DMS153 treated with DMSO at 0.1 percent for 48 hours (cell line): ENCODE measurements at regions not wholly inside any gene's neighbourhood (a gene's known extent, or its start where the extent isn't known, plus 50 kb on each side); places are given as distances from the start of the nearest gene placed in this dataset.

ENCODE experiments used
- DNase-seq: peaks from one replicate; lab custom pipeline; 2025; ENCODE audit not compliant: unreplicated experiment; lab: John Stamatoyannopoulos, UW

- no peak for DNase-seq
These were observed 81.6 kb downstream of the SLC5A7 start for GRCh38 chr2:108067820-108068405.

DNA sequence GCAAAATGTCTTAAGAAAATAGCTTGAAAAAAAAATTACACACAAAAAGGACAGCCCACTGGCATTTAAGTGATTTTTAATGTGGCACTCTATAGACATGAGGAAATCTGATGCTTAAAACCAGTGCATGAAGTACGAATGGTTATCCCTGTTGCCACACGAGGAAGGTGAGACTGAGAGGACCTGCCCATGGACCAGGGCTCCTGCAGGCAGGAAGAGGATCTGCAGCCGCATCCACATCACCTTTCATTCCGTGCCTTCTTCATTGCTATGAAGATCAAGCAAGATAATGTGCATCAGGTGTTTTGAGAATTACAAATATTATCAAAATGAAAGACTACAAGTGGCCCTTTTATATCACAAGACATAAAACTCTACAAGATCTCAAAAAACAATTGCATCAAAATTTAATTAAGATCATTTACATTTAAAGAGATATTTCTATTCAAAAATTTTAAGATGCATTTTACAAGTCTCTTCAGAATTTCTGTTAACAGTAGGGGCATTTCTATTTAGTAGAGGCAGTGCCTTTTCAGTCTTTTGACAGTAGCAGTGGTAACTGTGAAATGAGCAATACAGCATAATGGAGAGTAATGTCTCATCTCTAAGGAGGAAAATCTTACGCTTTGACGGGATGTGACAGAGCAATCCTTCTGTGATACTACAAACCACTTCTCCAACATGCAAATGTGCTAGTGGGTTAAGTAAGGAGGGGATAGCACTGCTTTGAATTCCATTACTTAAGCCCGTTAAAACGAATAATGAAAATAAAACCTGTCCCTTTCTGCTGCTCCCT is 83.4 kb downstream of the SLC5A7 start:
- no peak for DNase-seq

- no peak for DNase-seq
These were observed 87.2 kb downstream of the SLC5A7 start for GRCh38 chr2:108073415-108074072.

DNA sequence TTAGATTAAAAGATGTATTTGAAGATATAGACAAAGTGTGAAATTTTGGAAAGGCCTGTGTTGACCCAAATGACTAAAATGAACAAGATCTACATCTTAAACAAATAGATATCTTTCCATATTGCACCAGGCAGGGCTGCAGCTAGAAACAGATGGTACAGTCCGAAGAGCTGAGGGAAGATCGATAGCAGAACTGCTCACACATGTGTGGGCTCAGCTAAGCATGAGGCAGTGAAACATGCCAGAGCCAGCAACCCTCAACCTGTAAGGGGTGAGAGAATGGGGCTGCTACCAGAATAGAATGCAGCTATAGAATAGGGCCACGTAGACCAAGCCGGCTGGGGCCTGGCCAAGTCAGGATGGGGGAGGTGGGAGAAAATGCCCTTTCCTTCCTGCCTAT is 87.8 kb downstream of the SLC5A7 start:
- no peak for DNase-seq

- DNase-seq, result no peak
These were observed 88.6 kb downstream of the SLC5A7 start for GRCh38 chr2:108074946-108075345.

DNA sequence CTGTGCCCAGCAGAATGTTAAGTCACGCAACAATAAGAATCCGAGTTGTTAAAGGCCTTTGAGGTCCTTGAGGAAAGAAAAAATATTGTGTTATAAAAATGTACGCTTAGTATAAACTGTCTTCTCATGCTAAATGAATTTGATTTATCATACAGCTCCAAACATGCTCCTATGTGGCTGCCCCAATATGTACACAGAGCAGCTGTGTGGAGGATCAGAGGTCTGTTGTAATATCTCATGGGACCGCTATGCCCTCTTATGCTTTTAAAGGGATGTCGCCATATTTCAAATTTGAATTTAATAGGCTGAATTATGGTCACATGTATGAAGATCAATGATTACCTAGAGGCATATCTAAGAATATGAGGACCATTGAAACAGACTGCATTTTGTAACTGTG is 90.2 kb downstream of the SLC5A7 start:
- no peak for DNase-seq

GRCh38 chr2:108079736-108080135 is 93.4 kb downstream of the SLC5A7 start:
- DNase-seq, result no peak

GRCh38 chr2:108080177-108080576 is 93.9 kb downstream of the SLC5A7 start:
- DNase-seq, result no peak

GRCh38 chr2:108082978-108083377 is 96.7 kb downstream of the SLC5A7 start:
- DNase-seq, result no peak

DNA sequence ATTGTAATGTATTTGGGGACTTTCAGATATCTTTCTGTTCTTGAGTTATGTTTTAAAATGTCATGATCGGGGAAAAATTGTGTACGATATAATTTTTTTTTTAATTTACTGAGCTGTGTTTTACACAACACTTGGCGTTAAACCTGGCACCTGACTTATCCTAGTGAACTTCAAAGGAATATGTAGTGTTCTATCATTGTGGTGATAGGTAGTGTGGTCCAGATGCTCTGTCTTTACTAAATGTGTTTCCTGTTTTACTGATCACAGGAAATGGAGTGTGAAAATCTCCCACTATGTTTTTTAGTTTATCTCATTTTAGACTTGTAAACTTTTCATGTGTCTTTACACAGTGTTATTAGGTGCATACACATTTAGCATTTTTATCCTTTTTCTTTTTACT is 98.0 kb downstream of the SLC5A7 start:
- DNase-seq, result no peak

DNA sequence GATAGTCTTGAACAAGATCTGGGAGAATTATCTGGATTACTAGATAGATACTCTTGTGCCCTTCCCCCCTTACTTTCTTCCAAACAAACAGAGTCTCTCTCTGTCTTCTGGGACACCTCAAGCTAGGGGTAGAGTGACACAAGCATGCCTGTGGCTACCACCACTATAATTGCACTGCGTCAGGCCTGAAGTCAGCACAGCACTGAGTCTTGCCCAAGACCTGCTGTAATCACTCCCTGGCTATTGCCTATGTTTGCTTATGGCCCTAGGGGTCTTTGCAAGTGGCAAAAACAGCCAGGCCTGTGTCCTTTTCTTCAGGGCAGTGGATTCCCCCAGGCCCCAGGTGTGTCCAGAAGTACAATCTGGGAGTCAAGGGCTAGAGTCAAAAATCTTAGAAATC is 106.6 kb downstream of the SLC5A7 start:
- no peak for DNase-seq

- DNase-seq, result no peak
These were observed 115.2 kb downstream of the SLC5A7 start for GRCh38 chr2:108101481-108101880.

GRCh38 chr2:108106731-108107130 is 120.4 kb downstream of the SLC5A7 start:
- DNase-seq, result no peak

GRCh38 chr2:108111936-108112335 is 125.6 kb downstream of the SLC5A7 start:
- no peak for DNase-seq

GRCh38 chr2:108115868-108116267 is 123.9 kb upstream of the SULT1C3 start:
- DNase-seq, result no peak

DNA sequence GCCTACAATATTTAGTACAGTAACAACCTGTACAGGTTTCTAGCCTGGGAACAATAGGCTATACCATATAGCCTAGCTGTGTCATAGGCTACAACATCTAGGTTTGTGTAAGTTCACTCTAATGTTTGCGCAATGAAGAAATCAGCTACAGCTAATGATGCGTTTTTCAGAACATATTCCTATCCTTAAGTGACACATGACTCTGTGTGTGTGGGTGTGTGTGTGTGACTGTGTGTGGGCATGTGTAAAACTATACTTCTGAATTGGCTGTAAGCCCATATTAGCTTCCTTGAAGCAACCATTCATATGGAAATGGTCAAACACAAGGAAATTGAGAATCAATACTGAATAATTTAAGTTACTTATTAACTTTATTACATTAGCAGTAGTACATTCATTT is 120.8 kb upstream of the SULT1C3 start:
- no peak for DNase-seq

- DNase-seq, result no peak
These were observed 120.3 kb upstream of the SULT1C3 start for GRCh38 chr2:108119492-108119891.

DNA sequence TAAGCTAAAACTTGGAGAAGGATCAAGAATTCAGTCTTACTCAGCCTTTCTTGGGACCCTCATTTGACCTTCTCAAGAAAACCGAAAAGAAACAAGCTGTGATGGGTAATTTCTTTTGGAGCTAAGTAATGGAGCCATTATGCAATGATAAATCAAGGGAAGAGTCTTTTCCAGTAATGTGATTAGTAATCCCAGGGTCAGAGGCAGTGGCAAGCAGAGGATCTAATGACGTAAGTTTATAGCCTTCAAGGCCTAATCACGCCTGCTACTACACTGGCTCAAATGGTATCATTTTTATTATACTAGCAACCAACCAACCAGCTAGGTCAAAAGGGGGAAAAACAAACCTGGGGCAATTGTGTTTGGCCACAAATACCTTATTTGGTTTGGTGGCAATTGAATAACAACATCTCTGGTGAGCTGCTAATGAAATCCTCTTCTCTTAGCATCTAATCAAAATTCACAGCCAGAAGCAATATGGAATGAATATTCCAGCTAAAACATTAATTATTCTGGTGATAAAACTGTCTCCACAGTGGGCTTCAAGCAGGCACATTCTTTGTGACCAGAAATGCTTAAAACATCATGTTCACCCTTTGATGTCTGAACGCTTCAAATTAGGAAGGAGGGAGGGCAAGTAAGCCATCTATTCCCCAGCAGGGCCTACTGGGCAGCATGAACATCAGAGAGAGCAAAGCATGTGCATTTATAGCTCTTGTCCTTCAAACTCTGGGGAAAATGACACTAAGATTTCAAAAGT is 114.9 kb upstream of the SULT1C3 start:
- DNase-seq, result no peak

- no peak for DNase-seq
These were observed 114.2 kb upstream of the SULT1C3 start for GRCh38 chr2:108125581-108125980.

DNA sequence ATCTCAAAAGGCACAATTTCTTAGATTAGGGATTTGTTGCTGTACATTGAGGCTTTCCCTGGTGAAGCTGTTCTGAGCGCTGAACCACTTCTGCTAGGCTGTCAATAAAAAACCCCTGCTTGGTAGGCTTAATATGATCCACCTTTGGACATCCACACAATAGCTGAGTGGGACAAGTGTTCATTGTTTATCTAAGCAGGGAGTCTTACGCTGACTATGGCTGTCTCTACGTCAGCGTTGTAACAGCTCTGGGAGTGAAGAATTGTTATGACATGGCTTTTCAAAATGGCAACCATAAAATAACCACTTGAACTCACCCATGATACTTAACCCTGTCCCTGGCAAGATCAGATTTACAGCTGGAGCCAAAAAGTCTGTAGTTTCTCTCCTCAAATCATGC is 111.5 kb upstream of the SULT1C3 start:
- DNase-seq, result peak; percentile 92

GRCh38 chr2:108129636-108130035 is 110.1 kb upstream of the SULT1C3 start:
- peak; percentile 10 for DNase-seq

DNA sequence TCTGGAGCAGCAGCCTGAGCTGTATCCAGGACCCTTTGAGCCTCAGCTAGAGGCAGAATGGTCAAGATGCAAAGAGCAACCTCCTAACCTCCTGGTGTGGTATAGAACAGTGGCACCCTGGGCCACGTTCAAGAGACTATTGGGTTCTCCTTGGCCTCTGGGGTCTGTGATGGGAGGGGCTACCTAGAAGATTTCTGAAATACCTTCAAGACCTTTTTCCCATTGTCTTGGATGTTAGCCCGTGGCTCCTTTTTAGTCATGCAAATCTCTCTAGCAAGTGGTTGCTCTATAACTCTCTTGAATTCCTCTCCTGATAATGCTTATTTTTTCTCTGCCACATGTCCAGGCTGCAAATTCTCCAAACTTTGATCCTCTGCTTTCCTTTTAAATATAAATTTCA is 106.3 kb upstream of the SULT1C3 start:
- no peak for DNase-seq
